ENCODE measurements at regions not wholly inside any gene's neighbourhood (a gene's known extent, or its start where the extent isn't known, plus 50 kb on each side); places are given as distances from the start of the nearest gene placed in this dataset.

DNA sequence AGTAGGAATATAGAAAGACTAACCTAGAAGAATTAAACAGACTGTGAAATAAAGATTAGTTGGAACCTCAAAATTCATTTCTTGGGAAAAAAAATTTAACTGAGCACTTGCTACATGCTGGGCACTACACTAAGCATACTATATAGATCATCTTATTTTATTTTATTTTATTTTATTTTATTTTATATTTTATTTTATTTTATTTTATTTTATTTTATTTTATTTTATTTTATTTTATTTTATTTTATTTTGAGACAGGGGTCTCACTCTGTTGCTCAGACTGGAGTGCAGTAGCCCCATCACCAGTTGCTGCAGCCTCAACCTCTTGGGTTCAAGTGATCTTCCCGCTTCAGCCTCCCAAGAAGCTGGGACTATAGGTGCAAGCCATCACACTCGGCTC, 74.5 kb upstream of the DSC1 start:
- H3K9me3 ChIP-seq (ENCODE audit: control insufficient read depth, low read depth, low read length) = no peaks in the 10 kb centered on the region
- H3K27me3 ChIP-seq (ENCODE audit: control insufficient read depth, extremely low read depth, insufficient read depth, low read length) = no peaks in the 10 kb centered on the region
- no peaks in the 10 kb centered on the region for H4K20me1 ChIP-seq (ENCODE audit: control insufficient read depth, extremely low read depth, insufficient read depth, low read length)
- H3K9ac ChIP-seq (ENCODE audit: control insufficient read depth, extremely low read depth, insufficient read depth, low read length) = no peak overlapping the region
- no peak for TF ChIP-seq EZH2 (IDR thresholded peaks at IDR 0.05; ENCODE audit: low read length)
- TF ChIP-seq, protein P1, sequence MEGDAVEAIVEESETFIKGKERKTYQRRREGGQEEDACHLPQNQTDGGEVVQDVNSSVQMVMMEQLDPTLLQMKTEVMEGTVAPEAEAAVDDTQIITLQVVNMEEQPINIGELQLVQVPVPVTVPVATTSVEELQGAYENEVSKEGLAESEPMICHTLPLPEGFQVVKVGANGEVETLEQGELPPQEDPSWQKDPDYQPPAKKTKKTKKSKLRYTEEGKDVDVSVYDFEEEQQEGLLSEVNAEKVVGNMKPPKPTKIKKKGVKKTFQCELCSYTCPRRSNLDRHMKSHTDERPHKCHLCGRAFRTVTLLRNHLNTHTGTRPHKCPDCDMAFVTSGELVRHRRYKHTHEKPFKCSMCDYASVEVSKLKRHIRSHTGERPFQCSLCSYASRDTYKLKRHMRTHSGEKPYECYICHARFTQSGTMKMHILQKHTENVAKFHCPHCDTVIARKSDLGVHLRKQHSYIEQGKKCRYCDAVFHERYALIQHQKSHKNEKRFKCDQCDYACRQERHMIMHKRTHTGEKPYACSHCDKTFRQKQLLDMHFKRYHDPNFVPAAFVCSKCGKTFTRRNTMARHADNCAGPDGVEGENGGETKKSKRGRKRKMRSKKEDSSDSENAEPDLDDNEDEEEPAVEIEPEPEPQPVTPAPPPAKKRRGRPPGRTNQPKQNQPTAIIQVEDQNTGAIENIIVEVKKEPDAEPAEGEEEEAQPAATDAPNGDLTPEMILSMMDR (optimal IDR thresholded peaks at IDR 0.05 in 1 of 3, IDR thresholded peaks at IDR 0.05 in 1 of 3, conservative IDR thresholded peaks at IDR 0.05 in 1 of 3; ENCODE audit: extremely low read depth in 1 of 3, insufficient read depth in 2 of 3, low read length in 3 of 3) = no peak
- FAIRE-seq = no peak
- H3K9me1 ChIP-seq (ENCODE audit: control insufficient read depth, extremely low read depth, insufficient read depth, low read length) = no peaks in the 10 kb centered on the region
- no peak overlapping the region for H3K27ac ChIP-seq (ENCODE audit: control insufficient read depth, insufficient read depth, low read length)
- H2AFZ ChIP-seq (ENCODE audit: control insufficient read depth, low read length) = no peak overlapping the region
- H3K36me3 ChIP-seq (ENCODE audit: control insufficient read depth in 2 of 2, extremely low read depth in 1 of 2, insufficient read depth in 2 of 2, low read length in 2 of 2) = no peaks in the 10 kb centered on the region
- DNase-seq (ENCODE audit: low read depth, low spot score) = no peak
- H3K4me2 ChIP-seq (ENCODE audit: control insufficient read depth, extremely low read depth, insufficient read depth, low read depth, low read length) = no peak overlapping the region
- H3K79me2 ChIP-seq (ENCODE audit: control insufficient read depth, insufficient read depth, low read length) = no peaks in the 10 kb centered on the region
- H3K4me1 ChIP-seq (ENCODE audit: control insufficient read depth, extremely low read depth, insufficient read depth, low read length) = peaks cover 14% of the 10 kb centered on the region
- H3K4me3 ChIP-seq (ENCODE audit: control insufficient read depth in 2 of 3, extremely low read depth in 1 of 3, insufficient read depth in 2 of 3, low read depth in 1 of 3, low read length in 3 of 3) = no peak overlapping the region
- dilution Hi-C loops (cut with MboI; ENCODE audit: extremely low pct_ligation_motif_present, low sequenced_read_pairs) = no loop called here

- peak overlapping the region; percentile 97 for H3K27ac ChIP-seq (ENCODE audit: control insufficient read depth, insufficient read depth, low read length)
- H3K4me1 ChIP-seq (ENCODE audit: control insufficient read depth, extremely low read depth, insufficient read depth, low read length) = peaks cover 53% of the 10 kb centered on the region
- DNase-seq (ENCODE audit: low read depth, low spot score) (no peak), FAIRE-seq (no peak)
- no peaks in the 10 kb centered on the region for H3K36me3 ChIP-seq (ENCODE audit: control insufficient read depth in 2 of 2, extremely low read depth in 1 of 2, insufficient read depth in 2 of 2, low read length in 2 of 2)
- H3K9ac ChIP-seq (ENCODE audit: control insufficient read depth, extremely low read depth, insufficient read depth, low read length) = peak overlapping the region; percentile 72
- H3K27me3 ChIP-seq (ENCODE audit: control insufficient read depth, extremely low read depth, insufficient read depth, low read length) = no peaks in the 10 kb centered on the region
- H4K20me1 ChIP-seq (ENCODE audit: control insufficient read depth, extremely low read depth, insufficient read depth, low read length) = no peaks in the 10 kb centered on the region
- peak overlapping the region in 2 of 3 experiments; percentile 8 to 13 for H3K4me3 ChIP-seq (ENCODE audit: control insufficient read depth in 2 of 3, extremely low read depth in 1 of 3, insufficient read depth in 2 of 3, low read depth in 1 of 3, low read length in 3 of 3)
- H3K4me2 ChIP-seq (ENCODE audit: control insufficient read depth, extremely low read depth, insufficient read depth, low read depth, low read length) = peak overlapping the region; percentile 61
- H3K9me1 ChIP-seq (ENCODE audit: control insufficient read depth, extremely low read depth, insufficient read depth, low read length) = no peaks in the 10 kb centered on the region
- H3K9me3 ChIP-seq (ENCODE audit: control insufficient read depth, low read depth, low read length) = no peaks in the 10 kb centered on the region
- TF ChIP-seq, protein P1 (optimal IDR thresholded peaks at IDR 0.05 in 1 of 3, IDR thresholded peaks at IDR 0.05 in 1 of 3, conservative IDR thresholded peaks at IDR 0.05 in 1 of 3; ENCODE audit: extremely low read depth in 1 of 3, insufficient read depth in 2 of 3, low read length in 3 of 3) = no peak
- no peak for TF ChIP-seq EZH2 (IDR thresholded peaks at IDR 0.05; ENCODE audit: low read length)
- H3K79me2 ChIP-seq (ENCODE audit: control insufficient read depth, insufficient read depth, low read length) = no peaks in the 10 kb centered on the region
- dilution Hi-C loops (cut with MboI; ENCODE audit: extremely low pct_ligation_motif_present, low sequenced_read_pairs) = no loop called here
- peak overlapping the region; percentile 57 for H2AFZ ChIP-seq (ENCODE audit: control insufficient read depth, low read length)
Observed at GRCh38 chr18:31241425-31241824, 76.5 kb upstream of the DSG1 start.
